Neural crest cell (in vitro differentiated cells): ENCODE measurements at regions not wholly inside any gene's neighbourhood (a gene's known extent, or its start where the extent isn't known, plus 50 kb on each side); places are given as distances from the start of the nearest gene placed in this dataset.

Source experiments
- DNase-seq: peaks from one replicate; pipeline ENCODE4 v3.0.0; 2021; ENCODE audit warnings: low read depth, mixed read lengths, low spot score
- H3K27ac Mint-ChIP-seq: one replicate; pipeline ENCODE4 v1.8.0; 2021; ENCODE audit warnings: mild to moderate bottlenecking, mixed read lengths; ENCODE audit not compliant: unreplicated experiment
- H3K27me3 Mint-ChIP-seq: 2 replicates; pipeline ENCODE4 v1.8.0; 2021; ENCODE audit warnings: low read depth, mild to moderate bottlenecking, mixed read lengths
- H3K36me3 Mint-ChIP-seq: 2 replicates; pipeline ENCODE4 v1.8.0; 2021; ENCODE audit warnings: low read depth, mild to moderate bottlenecking, mixed read lengths
- H3K4me1 Mint-ChIP-seq: 2 replicates; pipeline ENCODE4 v1.8.0; 2021; ENCODE audit warnings: mixed read lengths
- H3K4me3 Mint-ChIP-seq: one replicate; pipeline ENCODE4 v1.8.0; 2021; ENCODE audit warnings: mild to moderate bottlenecking, mixed read lengths
- H3K9me3 Mint-ChIP-seq: 2 replicates; pipeline ENCODE4 v1.8.0; 2021; ENCODE audit warnings: mixed read lengths
- TF ChIP-seq, protein P1 (sequence below): fragments of 200-600 bp; sonication (generic); conservative IDR thresholded peaks from 2 replicates; pipeline ENCODE4 v1.5.0; 2021; ENCODE audit warnings: antibody characterized with exemption, mild to moderate bottlenecking

- Mint-ChIP-seq H3K4me3 (no peak overlapping the region), H3K27ac (no peak overlapping the region), H3K4me1 (peaks cover 10% of the 10 kb centered on the region), H3K36me3 (no peaks in the 10 kb centered on the region), H3K9me3 (peaks cover under 1% of the 10 kb centered on the region), H3K27me3 (no peaks in the 10 kb centered on the region)
- no peak for DNase-seq
- TF ChIP-seq, protein P1, sequence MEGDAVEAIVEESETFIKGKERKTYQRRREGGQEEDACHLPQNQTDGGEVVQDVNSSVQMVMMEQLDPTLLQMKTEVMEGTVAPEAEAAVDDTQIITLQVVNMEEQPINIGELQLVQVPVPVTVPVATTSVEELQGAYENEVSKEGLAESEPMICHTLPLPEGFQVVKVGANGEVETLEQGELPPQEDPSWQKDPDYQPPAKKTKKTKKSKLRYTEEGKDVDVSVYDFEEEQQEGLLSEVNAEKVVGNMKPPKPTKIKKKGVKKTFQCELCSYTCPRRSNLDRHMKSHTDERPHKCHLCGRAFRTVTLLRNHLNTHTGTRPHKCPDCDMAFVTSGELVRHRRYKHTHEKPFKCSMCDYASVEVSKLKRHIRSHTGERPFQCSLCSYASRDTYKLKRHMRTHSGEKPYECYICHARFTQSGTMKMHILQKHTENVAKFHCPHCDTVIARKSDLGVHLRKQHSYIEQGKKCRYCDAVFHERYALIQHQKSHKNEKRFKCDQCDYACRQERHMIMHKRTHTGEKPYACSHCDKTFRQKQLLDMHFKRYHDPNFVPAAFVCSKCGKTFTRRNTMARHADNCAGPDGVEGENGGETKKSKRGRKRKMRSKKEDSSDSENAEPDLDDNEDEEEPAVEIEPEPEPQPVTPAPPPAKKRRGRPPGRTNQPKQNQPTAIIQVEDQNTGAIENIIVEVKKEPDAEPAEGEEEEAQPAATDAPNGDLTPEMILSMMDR, result no peak
Measured at GRCh38 chr4:164481306-164482091, 272.4 kb upstream of the SMIM31 start.

GRCh38 chr4:164482092-164482404 lies 271.9 kb upstream of the SMIM31 start:
- Mint-ChIP-seq H3K4me3 (no peak overlapping the region), H3K9me3 (peaks cover 2% of the 10 kb centered on the region), H3K4me1 (peaks cover 10% of the 10 kb centered on the region), H3K27me3 (no peaks in the 10 kb centered on the region), H3K36me3 (no peaks in the 10 kb centered on the region), H3K27ac (no peak overlapping the region)
- TF ChIP-seq, protein P1, result no peak
- no peak for DNase-seq

- no peak for DNase-seq
- Mint-ChIP-seq H3K27ac (no peak overlapping the region), H3K36me3 (no peaks in the 10 kb centered on the region), H3K9me3 (peaks cover 4% of the 10 kb centered on the region), H3K4me1 (peaks cover 10% of the 10 kb centered on the region), H3K4me3 (no peak overlapping the region), H3K27me3 (no peaks in the 10 kb centered on the region)
- TF ChIP-seq, protein P1, result no peak
Measured at GRCh38 chr4:164482758-164483157, 271.2 kb upstream of the SMIM31 start.

DNA sequence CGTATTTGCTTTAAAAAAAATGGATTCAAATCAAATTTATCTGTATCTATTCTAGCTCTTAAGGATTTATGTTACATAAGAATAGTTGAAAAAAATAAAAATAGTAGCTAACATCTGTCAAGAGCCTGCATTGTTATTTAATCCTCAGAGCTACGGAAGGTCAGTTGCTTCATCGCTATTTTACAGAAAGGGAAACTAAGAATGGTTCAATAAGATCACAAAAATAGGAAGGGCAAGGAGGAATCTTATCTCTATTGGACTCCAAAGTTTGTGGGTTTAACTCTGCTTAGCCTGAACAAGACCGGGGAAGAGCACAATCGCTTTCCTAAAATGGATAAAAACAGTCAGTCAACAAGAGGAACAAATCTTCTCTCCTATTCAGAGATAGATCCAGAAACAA lies 270.2 kb upstream of the SMIM31 start:
- H3K9me3 Mint-ChIP-seq, result peaks cover 4% of the 10 kb centered on the region
- TF ChIP-seq, protein P1, result no peak
- no peaks in the 10 kb centered on the region for H3K27me3 Mint-ChIP-seq
- H3K4me3 Mint-ChIP-seq, result no peak overlapping the region
- no peak overlapping the region for H3K27ac Mint-ChIP-seq
- H3K4me1 Mint-ChIP-seq, result peaks cover 10% of the 10 kb centered on the region
- DNase-seq, result no peak
- H3K36me3 Mint-ChIP-seq, result no peaks in the 10 kb centered on the region

DNA sequence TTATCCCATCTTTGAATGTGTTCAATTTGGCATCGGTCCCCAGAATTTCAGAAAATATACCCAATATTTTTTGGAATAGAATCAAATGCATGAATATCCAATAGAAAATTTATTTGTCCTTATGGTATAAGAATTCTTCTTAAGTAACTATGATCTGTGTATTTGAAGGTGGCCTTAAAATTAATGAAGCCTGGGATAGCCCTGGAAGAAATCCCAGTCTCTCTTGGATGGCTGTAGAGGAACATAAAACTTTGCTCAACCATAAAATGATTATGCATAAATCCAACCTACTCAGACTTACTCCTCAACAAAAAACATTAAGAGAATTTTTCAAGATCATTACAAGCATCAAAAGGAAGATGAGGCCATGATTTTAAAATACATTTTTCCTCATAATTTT lies 269.4 kb upstream of the SMIM31 start:
- H3K27me3 Mint-ChIP-seq, result no peaks in the 10 kb centered on the region
- H3K36me3 Mint-ChIP-seq, result no peaks in the 10 kb centered on the region
- no peak overlapping the region for H3K27ac Mint-ChIP-seq
- H3K4me1 Mint-ChIP-seq, result peaks cover 10% of the 10 kb centered on the region
- H3K4me3 Mint-ChIP-seq, result no peak overlapping the region
- H3K9me3 Mint-ChIP-seq, result peaks cover 4% of the 10 kb centered on the region
- TF ChIP-seq, protein P1, result no peak
- no peak for DNase-seq
